ENCODE measurements at regions not wholly inside any gene's neighbourhood (a gene's known extent, or its start where the extent isn't known, plus 50 kb on each side); places are given as distances from the start of the nearest gene placed in this dataset.

DNA sequence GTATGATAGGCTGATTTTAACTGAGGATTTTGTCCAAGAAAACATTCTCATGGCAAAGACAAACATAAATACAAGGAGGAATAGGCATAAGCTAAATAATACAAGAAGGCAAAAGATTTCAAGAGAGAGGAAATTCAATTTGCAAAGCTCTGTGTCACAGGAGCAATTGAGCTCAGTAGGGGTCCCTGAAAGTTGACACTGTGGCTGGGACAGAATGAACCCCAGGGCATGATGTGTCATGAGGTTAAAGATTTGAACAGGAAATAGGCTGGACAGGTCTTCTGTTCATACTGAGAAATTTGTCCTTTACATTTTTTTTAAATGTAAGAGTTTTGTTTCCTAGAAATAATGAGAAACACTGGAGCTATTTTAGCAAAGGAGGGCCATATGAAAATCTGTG is 555.4 kb upstream of the NEGR1 start:
- DNase-seq (ENCODE audit: low read depth): no peak

DNA sequence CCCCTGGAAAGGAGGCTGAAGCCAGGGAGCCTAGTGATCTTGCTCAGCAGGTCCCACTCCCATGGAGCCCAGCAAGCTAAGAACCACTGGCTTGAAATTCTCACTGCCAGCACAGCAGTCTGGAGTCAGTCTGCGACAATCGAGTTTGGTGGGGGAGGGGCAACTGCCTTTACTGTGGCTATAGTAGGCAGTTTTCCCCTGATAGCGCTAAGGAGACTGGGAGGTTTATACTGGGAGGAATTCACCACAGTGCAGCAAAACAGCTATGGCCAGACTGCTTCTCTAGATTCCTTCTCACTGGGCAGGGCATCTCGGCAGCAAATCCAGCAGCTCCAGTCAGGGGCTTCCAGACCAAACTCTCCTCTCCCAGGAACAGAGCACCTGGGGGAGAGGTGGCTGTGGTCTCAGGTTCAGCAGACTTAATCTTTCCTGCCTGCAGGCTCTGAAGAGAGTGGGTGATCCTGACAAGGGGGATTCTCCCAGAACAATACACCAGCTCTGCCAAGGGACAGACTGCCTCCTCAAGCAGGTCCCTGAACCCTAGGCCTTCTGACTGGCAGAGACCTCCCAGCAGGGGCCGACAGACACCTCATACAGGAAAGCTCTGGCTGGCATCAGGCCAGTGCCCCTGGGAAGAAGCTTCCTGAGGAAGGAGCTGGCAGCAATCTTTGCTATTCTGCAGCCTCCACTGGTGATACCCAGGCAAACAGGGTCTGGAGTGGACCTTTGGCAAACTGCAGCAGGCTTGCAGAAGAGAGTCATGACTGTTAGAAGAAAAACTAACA is 548.5 kb upstream of the NEGR1 start:
- no peak for DNase-seq (ENCODE audit: low read depth)

DNA sequence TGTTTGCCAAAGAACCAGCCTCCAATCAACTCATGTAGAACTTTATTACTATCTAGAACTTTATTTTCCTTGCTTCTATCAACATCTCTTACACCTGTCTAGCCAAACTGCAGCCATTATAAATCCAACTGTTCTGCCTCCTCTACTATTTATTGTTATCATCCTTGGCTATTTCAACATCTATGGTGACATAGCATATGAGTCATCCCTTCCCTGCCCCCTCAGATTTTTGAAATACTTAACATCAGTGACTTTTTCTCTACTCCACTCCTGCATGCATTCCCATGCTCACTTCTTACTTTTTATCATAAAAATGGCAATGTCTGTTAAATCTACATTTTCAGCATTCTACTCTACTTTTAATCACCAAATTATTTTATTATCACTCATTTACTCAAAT is 544.9 kb upstream of the NEGR1 start:
- peak; percentile 43 for DNase-seq (ENCODE audit: low read depth)

DNA sequence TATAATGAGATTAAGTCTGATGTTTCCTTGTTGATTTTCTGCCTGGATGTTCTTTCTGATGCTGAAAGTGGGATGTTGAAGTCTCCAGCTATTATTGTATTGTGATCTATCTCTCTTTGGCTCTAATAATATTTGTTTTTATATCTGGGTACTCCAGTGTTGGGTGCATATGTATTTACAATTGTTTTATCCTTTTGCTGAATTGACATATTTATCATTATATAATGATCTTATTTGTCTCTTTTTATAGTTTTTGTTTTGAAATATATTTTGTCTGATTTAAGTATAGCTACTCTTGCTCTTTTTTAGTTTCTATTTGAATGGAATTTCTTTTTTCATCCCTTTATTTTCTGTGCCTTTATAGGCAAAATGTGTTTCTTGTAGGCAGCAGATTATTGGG is 522.2 kb upstream of the NEGR1 start:
- DNase-seq (ENCODE audit: low read depth): no peak

DNA sequence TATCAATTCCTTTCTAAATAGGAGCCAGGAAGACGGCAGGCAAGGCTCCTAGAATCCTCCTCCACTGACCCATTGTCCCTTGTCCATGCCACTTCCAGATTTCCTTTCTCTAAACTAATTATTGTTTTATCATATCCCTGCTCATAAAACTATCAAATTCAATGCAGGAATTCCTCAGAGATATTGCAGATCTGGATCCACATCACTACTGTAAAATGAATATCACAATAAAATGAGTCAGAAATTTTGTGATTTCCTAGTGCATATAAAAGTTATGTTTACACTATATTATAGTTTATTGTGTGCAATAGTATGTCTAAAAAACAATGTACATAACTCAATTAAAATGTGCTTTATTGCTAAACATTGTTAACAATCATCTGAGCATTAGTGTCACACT is 498.7 kb upstream of the NEGR1 start:
- no peak for DNase-seq (ENCODE audit: low read depth)

DNA sequence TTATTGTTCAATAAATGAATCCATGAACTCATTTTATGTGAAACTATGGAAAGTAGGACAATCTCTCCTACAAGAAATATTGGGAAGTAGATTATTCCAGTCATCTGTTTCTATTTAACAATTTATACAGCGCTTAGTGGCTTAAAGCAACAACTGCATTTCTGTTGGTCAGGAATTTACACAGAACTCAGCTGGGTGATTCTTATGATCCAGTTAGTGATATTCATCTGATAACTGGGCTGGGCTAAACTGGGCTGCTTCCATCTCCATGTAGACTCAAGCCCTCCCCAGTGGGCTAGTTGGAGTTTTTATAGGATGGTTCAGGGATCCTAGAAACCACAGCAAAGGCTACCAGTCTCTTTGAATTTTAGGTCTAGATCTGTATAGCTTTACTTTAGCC is 497.9 kb upstream of the NEGR1 start:
- DNase-seq (ENCODE audit: low read depth): no peak

DNA sequence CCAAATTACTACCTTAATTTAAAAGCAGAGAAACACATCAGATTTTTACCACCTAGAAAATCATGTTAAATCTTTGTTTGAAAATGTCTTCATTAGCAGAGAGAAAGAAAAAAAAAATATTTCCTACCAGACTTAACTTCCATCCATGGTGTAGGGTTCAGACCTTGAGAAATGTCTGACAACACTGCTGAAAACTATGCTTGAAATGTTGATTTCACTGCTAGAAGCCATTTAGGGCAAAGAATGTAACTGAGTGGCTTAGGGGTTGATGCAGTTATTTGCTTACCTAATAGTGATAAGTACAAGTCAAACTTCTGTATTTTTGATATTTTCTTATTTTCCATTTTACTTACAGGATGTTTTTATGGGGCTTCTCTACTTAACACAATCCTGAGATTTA is 495.6 kb upstream of the NEGR1 start:
- DNase-seq (ENCODE audit: low read depth): no peak

DNA sequence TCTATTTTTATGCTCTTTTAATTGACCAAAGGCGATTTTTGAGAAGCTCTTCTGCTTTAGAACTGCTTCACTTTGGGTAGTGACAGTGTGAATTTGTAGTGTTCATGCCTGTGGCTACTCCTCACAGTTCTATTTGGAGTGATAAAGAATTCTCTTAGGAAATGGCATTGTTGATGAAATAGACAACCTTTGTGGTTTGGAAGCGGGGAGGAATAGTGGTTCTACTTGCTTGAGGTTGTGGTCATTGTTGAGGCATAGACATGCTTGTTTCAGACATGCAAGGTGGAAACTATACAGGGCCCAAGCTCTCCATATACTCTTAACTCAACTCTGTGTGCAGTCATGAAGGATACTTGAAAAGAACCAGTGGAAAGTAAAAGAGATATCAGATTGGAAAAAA is 481.1 kb upstream of the NEGR1 start:
- DNase-seq (ENCODE audit: low read depth): no peak

DNA sequence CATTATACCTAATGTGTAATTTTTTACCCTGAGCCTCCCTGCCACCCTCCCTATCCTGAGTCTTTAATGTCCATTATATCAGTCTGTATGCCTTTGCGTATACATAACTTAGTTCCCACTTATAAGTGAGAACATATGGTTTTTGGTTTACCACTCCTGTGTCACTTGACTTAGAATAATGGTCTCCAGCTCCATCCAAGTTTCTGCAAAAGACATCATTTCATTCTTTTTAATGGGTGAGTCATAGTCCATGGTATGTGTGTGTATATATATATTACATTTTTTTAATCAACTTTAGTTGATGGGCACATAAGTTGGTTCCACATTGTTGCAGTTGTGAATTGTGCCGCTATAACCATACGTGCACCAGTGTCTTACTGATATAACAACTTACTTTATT is 477.1 kb upstream of the NEGR1 start:
- DNase-seq (ENCODE audit: low read depth): no peak

DNA sequence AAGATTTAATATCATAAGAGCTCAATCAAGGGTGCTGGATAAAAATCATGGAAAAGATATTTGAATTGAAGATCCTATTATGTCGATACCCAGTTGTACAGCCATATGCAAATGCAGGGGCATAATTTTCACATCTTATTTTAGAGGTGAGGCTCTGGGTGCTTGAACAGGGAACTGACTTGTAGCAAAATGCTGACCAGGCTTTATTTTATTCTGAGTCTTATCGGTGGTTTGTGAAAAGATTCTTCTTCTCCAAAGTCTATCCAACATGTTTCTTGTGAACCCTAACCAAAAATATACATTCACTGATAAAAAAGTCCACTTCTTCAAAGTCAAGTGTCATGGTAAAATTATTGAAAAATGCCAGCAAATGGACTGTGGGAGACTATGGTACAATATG is 475.5 kb upstream of the NEGR1 start:
- no peak for DNase-seq (ENCODE audit: low read depth)

DNA sequence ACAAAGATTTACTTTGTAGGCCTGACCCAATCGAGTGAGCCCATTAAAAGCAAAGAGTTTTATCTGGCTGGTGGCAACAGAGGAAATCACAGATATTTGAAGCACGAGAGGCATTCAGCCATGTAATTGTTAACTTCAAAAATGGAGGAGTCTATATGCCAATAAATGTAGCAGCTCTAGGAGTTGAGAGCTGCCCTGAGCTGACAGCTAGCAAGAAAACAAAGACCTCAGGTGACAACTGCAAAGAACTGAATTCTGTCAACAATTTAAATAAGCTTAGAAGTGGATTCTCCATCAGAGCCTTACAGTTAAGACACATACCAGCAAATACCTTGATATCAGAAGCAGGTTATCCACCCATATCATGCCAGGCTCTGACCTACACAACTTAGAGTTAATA is 463.1 kb upstream of the NEGR1 start:
- no peak for DNase-seq (ENCODE audit: low read depth)

DNA sequence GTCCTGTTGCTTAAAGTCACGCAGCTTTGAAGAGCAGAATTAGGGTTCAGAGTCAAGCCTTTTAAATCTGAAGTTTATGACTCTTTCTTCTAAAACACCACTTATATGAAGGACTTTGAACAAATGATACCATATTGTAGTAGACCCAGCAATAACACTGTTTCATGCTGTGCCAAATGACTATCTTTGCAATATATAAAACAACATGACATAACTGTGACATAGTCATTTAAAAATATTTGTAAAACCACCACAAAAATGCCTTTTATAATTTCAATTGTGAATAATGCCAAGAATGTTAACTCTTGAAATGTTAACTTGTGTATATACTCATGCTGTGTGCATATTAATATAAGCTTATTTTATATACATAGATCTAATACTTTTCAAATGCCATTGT is 452.1 kb upstream of the NEGR1 start:
- DNase-seq (ENCODE audit: low read depth): no peak

DNA sequence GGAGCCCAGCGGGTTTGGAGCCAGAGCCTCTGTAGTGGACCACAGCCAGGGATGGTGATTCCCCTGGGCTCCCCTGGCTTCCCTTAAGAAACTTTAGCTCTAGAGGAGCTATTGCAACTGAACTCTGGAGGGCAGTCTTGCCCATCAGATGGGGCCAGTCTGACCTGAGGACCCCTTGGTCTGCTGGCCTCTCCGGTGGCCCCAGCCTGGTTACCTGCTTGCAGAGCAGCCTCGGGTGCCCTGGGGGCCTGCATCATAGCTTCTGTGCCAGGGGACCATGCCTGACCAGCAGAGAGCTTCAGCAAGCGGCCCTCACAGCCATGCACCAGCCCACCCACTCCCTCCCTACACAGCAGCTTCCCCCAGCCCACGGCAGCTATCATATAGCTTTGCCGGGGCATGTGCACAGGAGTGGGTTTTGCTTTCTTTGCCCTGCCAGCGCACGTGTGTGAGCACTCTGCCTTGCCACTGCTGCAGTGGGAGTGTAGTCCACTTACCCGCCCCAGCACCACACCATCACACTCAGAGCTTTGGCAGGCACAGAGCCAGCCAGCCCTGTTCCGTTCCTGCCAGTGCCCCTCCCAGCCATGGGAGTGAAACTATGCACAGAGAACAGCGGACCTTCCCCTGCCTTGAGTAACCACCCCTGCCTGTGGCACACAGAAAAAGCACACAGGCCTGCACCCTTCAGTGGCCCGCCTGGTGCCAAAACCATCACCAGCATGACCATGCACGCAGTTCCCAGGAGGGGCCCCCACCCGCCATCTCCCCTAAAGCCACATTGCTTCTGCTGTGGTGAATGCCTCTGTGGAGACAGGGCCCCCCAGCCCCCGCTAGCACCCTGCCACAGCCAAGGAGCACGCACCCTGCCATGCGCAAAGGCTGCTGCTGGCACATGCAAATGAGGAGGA is 442.9 kb upstream of the NEGR1 start:
- DNase-seq (ENCODE audit: low read depth): no peak

DNA sequence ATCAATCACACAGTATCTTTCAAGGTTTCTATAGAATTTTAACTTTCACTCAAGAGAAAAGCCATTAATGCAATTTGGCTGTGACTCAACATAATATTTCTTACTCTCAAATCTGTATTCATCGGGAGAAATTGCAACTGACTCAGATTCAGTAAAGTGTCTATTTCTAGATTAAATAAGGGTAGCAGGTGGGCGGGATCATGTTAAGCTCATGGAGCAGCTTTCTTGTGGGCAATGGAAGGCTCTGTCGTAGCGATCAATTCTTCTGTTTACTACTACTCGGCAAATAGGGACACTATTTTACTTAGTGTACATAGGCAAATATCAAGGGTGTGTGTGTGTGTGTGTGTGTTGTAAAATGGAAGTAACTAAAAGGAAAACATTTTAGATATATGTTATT is 423.6 kb upstream of the NEGR1 start:
- DNase-seq (ENCODE audit: low read depth): no peak

DNA sequence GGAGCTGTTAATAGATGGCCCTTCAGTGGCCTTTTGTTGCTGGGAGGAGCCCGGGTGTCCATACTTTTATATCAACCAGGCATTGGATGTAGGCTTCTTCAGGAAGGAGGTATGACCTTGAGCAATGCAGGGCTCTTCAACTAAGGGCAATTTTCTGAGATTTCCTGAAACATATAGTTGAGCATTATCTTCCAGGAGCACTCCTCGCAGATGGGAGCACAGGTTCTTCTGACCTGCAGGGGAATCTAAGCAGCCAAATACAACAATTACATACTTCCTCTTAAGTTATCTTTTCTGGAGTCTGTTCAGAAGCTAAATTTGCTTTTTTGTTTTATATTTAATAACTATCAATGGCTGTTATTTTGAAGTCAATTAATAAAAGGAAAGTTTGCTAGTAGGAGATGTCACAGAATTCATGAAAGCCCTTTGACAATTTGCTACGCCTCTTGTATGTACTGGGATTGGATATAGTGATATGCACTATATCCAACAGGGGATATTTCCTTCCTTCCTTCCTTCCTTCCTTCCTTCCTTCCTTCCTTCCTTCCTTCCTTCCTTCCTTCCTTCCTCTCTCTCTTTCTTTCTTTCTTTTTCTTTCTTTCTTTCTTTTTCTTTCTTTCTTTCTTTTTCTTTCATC is 422.6 kb upstream of the NEGR1 start:
- no peak for DNase-seq (ENCODE audit: low read depth)

DNA sequence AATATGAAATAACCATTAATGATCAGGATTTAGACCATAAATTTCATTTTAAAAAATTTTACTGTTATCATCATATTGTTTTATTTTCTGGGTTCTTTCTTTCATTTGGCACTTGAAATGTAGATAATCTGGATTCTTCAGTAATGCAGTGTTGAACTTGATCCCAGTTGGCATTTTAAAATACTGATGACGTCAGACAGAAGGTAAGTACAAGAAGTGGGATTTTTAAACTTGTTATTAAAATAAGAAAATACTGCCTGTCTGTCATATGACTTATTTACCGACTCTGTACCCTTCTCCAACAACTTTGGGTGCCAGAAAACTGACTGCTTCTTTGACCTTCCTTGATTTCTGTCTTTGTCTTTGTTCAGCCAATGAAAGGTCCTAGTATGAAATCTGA is 415.1 kb upstream of the NEGR1 start:
- DNase-seq (ENCODE audit: low read depth): no peak

DNA sequence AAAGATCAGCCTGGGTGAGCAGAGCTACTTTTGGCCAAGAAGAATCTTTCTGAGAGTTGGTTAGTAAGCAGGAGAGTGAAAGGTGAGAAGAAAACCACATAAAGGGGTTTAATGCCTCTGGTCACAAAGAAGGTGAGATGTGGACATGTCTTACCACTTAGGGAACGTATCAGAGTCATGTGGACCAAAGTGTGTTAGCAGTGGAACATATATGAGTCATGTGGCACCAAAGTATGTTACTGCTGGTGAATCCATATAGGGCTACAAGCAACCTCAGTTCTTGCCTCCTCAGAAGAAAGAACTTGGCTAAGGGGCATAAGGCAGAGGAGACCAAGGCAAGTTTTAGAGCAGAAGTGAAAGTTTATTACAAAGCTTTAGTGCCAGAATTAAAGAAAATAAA is 411.6 kb upstream of the NEGR1 start:
- no peak for DNase-seq (ENCODE audit: low read depth)

DNA sequence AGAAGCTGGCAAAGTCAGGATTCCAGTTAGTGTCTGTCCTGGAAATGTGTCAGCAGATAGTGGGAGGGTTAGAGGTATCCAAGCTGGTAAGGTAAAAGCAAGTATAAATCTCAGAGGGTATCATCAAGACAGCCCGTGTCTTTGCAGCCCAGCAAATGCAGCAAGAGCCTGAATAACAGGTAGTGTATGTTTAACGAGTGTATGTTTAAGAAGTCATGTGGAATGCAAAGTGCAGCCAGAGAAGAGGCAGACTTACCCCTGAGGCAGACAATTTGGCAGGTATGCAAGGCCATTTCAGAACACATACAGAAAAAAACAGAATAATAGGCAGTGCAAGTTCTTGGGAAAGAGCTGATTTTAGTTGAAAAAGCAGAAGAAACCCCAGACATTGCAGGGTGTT is 411.0 kb upstream of the NEGR1 start:
- no peak for DNase-seq (ENCODE audit: low read depth)

DNA sequence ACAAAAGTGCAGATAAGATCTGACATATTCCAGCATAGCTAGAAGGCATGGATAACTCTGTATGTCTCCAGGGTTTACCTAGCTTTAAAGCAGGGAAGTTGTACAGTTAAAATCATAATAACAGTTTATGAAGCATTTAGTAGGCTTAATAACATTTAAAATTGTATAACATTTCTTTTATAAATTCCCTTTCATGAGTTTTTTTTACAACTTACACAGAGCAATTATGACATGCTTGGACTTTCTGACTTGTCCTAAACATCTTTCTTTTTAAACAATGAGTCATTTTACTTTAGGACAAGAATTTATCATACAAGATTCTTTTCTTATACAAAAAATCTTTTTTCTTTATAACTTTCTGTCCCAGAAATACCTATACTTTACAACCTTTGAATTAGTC is 408.5 kb upstream of the NEGR1 start:
- DNase-seq (ENCODE audit: low read depth): peak; percentile 13

DNA sequence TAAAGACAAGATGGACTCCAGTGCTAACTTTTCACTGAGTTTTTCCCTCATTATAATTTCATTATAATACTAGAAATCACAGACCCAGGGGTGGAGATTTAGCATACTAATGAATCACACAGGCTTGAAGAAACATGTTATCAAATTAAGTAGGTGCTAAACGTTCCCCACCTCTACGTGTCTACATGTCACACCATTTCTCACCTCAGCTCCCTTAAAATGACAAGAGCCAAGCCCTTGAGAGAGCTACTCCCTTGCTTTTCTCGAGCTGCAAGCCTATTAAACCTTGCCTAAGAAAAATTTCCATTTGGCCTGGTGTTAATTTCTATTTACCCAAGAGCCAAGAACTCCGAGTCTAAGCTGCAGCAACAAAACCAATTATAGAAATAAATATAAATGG is 396.3 kb upstream of the NEGR1 start:
- no peak for DNase-seq (ENCODE audit: low read depth)

DNA sequence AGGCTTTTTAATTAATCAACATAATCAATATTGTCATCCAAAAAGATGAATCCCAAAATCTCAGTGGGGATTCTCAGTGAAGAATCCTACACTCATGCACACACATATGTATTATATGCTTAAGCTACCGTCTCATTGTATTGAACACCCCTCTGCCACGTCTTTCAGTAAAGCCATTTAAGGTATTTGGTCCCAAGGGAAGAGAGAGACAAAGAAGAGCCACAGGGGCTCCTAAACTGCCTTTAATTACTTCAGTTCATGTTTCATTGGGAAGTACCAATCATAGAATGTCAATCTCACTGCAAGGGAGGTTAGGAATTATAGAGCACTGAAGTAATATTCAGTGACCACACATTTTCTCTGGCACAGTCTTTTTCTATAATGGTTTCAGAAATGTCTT is 388.6 kb upstream of the NEGR1 start:
- no peak for DNase-seq (ENCODE audit: low read depth)

DNA sequence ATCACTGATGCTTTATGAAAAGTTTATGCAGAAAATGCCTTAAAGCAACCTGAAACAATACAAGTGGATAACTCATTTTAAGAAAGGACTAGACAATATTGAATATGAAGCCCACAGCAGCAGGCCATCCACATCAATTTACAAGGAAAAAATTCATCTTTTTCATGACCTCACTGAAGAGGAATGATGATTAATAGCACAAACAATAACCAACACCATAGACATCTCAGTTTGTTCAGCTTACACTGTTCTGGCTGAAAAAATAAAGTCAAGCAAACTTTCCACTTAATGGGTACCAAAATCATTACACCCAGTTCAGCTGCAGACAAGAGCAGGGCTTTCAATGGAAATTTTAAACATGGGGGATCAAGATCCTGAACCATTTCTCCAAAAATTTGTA is 380.6 kb upstream of the NEGR1 start:
- DNase-seq (ENCODE audit: low read depth): peak; percentile 35

All from LHCN-M2 (cell line).